ENCODE measurements at regions not wholly inside any gene's neighbourhood (a gene's known extent, or its start where the extent isn't known, plus 50 kb on each side); places are given as distances from the start of the nearest gene placed in this dataset.

- TF ChIP-seq EZH2phosphoT487 (IDR thresholded peaks at IDR 0.05; ENCODE audit: borderline replicate concordance) (no peak), CTCF (conservative IDR thresholded peaks at IDR 0.05; ENCODE audit: low read length) (no peak)
- H3K27me3 ChIP-seq (ENCODE audit: insufficient read depth, low read length, poor library complexity, severe bottlenecking): no peaks in the 10 kb centered on the region
- H3F3A ChIP-seq (ENCODE audit: low read depth): no peaks in the 10 kb centered on the region
- no peak overlapping the region for H3K9ac ChIP-seq (ENCODE audit: low read depth, low read length, poor library complexity, severe bottlenecking)
- H2AFZ ChIP-seq (ENCODE audit: low read length): no peak overlapping the region
- H4K20me1 ChIP-seq (ENCODE audit: insufficient read depth, low read length, poor library complexity, severe bottlenecking): no peaks in the 10 kb centered on the region
- H3K79me2 ChIP-seq (ENCODE audit: insufficient read depth, low read length): no peaks in the 10 kb centered on the region
- no peaks in the 10 kb centered on the region for H3K9me3 ChIP-seq (ENCODE audit: insufficient read depth, low read depth, low read length)
- no peak overlapping the region for H3K4me3 ChIP-seq (ENCODE audit: low read length, poor library complexity, severe bottlenecking)
- H3K9me2 ChIP-seq (replicated peaks; ENCODE audit: low read depth, low read length): no peaks in the 10 kb centered on the region
- H3K36me3 ChIP-seq (ENCODE audit: insufficient read depth, low read length): no peaks in the 10 kb centered on the region
- no peak overlapping the region for H3K4me2 ChIP-seq (ENCODE audit: low read depth, low read length, poor library complexity, severe bottlenecking)
- H3K4me1 ChIP-seq (ENCODE audit: insufficient read depth, low read length, poor library complexity, severe bottlenecking): no peaks in the 10 kb centered on the region
Observed at GRCh38 chr4:110268790-110269189, 70.4 kb upstream of the ELOVL6 start.

- Histone ChIP-seq H3K4me1 (ENCODE audit: insufficient read depth, low read length, poor library complexity, severe bottlenecking) (no peaks in the 10 kb centered on the region), H3K9ac (ENCODE audit: low read depth, low read length, poor library complexity, severe bottlenecking) (no peak overlapping the region), H3K9me3 (ENCODE audit: insufficient read depth, low read depth, low read length) (no peaks in the 10 kb centered on the region), H3K36me3 (ENCODE audit: insufficient read depth, low read length) (no peaks in the 10 kb centered on the region), H3K79me2 (ENCODE audit: insufficient read depth, low read length) (no peaks in the 10 kb centered on the region), H3K9me2 (replicated peaks; ENCODE audit: low read depth, low read length) (no peaks in the 10 kb centered on the region), H2AFZ (ENCODE audit: low read length) (no peak overlapping the region), H3F3A (ENCODE audit: low read depth) (no peaks in the 10 kb centered on the region), H4K20me1 (ENCODE audit: insufficient read depth, low read length, poor library complexity, severe bottlenecking) (no peaks in the 10 kb centered on the region), H3K4me2 (ENCODE audit: low read depth, low read length, poor library complexity, severe bottlenecking) (no peak overlapping the region), H3K4me3 (ENCODE audit: low read length, poor library complexity, severe bottlenecking) (no peak overlapping the region), H3K27me3 (ENCODE audit: insufficient read depth, low read length, poor library complexity, severe bottlenecking) (no peaks in the 10 kb centered on the region)
- TF ChIP-seq CTCF (conservative IDR thresholded peaks at IDR 0.05; ENCODE audit: low read length) (no peak), EZH2phosphoT487 (IDR thresholded peaks at IDR 0.05; ENCODE audit: borderline replicate concordance) (no peak)
Observed at GRCh38 chr4:110268352-110268751, 69.9 kb upstream of the ELOVL6 start.

- H3K36me3 ChIP-seq (ENCODE audit: insufficient read depth, low read length): no peaks in the 10 kb centered on the region
- H3K9me3 ChIP-seq (ENCODE audit: insufficient read depth, low read depth, low read length): no peaks in the 10 kb centered on the region
- no peaks in the 10 kb centered on the region for H3K9me2 ChIP-seq (replicated peaks; ENCODE audit: low read depth, low read length)
- no peak overlapping the region for H3K4me2 ChIP-seq (ENCODE audit: low read depth, low read length, poor library complexity, severe bottlenecking)
- H3K79me2 ChIP-seq (ENCODE audit: insufficient read depth, low read length): no peaks in the 10 kb centered on the region
- H2AFZ ChIP-seq (ENCODE audit: low read length): no peak overlapping the region
- no peaks in the 10 kb centered on the region for H3F3A ChIP-seq (ENCODE audit: low read depth)
- H3K4me1 ChIP-seq (ENCODE audit: insufficient read depth, low read length, poor library complexity, severe bottlenecking): no peaks in the 10 kb centered on the region
- TF ChIP-seq EZH2phosphoT487 (IDR thresholded peaks at IDR 0.05; ENCODE audit: borderline replicate concordance) (no peak), CTCF (conservative IDR thresholded peaks at IDR 0.05; ENCODE audit: low read length) (no peak)
- H3K4me3 ChIP-seq (ENCODE audit: low read length, poor library complexity, severe bottlenecking): no peak overlapping the region
- no peaks in the 10 kb centered on the region for H3K27me3 ChIP-seq (ENCODE audit: insufficient read depth, low read length, poor library complexity, severe bottlenecking)
- no peak overlapping the region for H3K9ac ChIP-seq (ENCODE audit: low read depth, low read length, poor library complexity, severe bottlenecking)
- no peaks in the 10 kb centered on the region for H4K20me1 ChIP-seq (ENCODE audit: insufficient read depth, low read length, poor library complexity, severe bottlenecking)
Observed at GRCh38 chr4:110266136-110266535, 67.7 kb upstream of the ELOVL6 start.
